GM23338 (cell line): ENCODE measurements at regions not wholly inside any gene's neighbourhood (a gene's known extent, or its start where the extent isn't known, plus 50 kb on each side); places are given as distances from the start of the nearest gene placed in this dataset.

ENCODE experiments used
- ATAC-seq: fragments of 200-7000 bp; cut with Tn5 transposase; 3 replicates; pipeline ENCODE4 v1.9.1; 2020
- DNase-seq: peaks from one replicate; pipeline ENCODE4 v3.0.0-alpha.2; 2015; ENCODE audit warnings: low spot score
- H2AFZ ChIP-seq: fragments of 200-600 bp; sonication (generic); 2 replicates; pipeline ENCODE4 v1.8.0; 2016; ENCODE audit warnings: antibody characterized with exemption, mild to moderate bottlenecking, moderate library complexity
- H3F3A ChIP-seq: fragments of 200-600 bp; sonication (generic); replicated peaks from 2 replicates; pipeline ENCODE4 v1.8.0; 2017; ENCODE audit warnings: antibody characterized with exemption, mixed run types, low read depth
- H3K27ac ChIP-seq: fragments of 200-600 bp; sonication (generic); 2 replicates; pipeline ENCODE4 v1.6.1; 2016; ENCODE audit warnings: low read depth
- H3K27me3 ChIP-seq: fragments of 200-600 bp; sonication (generic); 2 replicates; pipeline ENCODE4 v1.8.0; 2016; ENCODE audit warnings: mild to moderate bottlenecking, mixed run types, moderate library complexity; ENCODE audit not compliant: insufficient read depth
- H3K36me3 ChIP-seq: fragments of 200-600 bp; sonication (generic); 2 replicates; pipeline ENCODE4 v1.8.0; 2016; ENCODE audit warnings: mild to moderate bottlenecking; ENCODE audit not compliant: insufficient read depth
- H3K4me1 ChIP-seq: fragments of 200-600 bp; sonication (generic); 2 replicates; pipeline ENCODE4 v1.8.0; 2016; ENCODE audit warnings: mild to moderate bottlenecking, moderate library complexity; ENCODE audit not compliant: insufficient read depth
- H3K4me2 ChIP-seq: fragments of 200-600 bp; sonication (generic); 2 replicates; pipeline ENCODE4 v1.7.1; 2017; ENCODE audit warnings: mixed run types
- H3K4me3 ChIP-seq: fragments of 200-600 bp; sonication (generic); 2 replicates; pipeline ENCODE4 v1.6.1; 2016; ENCODE audit warnings: mixed run types
- H3K79me2 ChIP-seq: fragments of 200-600 bp; sonication (generic); replicated peaks from 2 replicates; pipeline ENCODE4 v1.8.0; 2017; ENCODE audit warnings: mild to moderate bottlenecking; ENCODE audit not compliant: insufficient read depth
- H3K9me2 ChIP-seq: fragments of 200-600 bp; sonication (generic); 2 replicates; pipeline ENCODE4 v1.8.0; 2017; ENCODE audit not compliant: insufficient read depth
- H4K20me1 ChIP-seq: fragments of 200-600 bp; sonication (generic); replicated peaks from 2 replicates; pipeline ENCODE4 v1.8.0; 2017; ENCODE audit warnings: mild to moderate bottlenecking; ENCODE audit not compliant: insufficient read depth
- H3K27ac Mint-ChIP-seq: 2 replicates; pipeline ENCODE4 v1.8.0; 2020; ENCODE audit warnings: inconsistent platforms, mild to moderate bottlenecking, moderate library complexity, mixed read lengths
- H3K27me3 Mint-ChIP-seq: 3 replicates; pipeline ENCODE4 v1.8.0; 2022; ENCODE audit warnings: low read depth, mild to moderate bottlenecking, moderate library complexity, mixed read lengths, inconsistent platforms; ENCODE audit not compliant: insufficient read depth, poor library complexity
- H3K36me3 Mint-ChIP-seq: 3 replicates; pipeline ENCODE4 v1.8.0; 2021; ENCODE audit warnings: low read depth, mild to moderate bottlenecking, inconsistent platforms, moderate library complexity, mixed read lengths
- H3K4me1 Mint-ChIP-seq: 3 replicates; pipeline ENCODE4 v1.8.0; 2020; ENCODE audit warnings: mild to moderate bottlenecking, inconsistent platforms, mixed read lengths
- H3K4me3 Mint-ChIP-seq: 3 replicates; pipeline ENCODE4 v1.8.0; 2021; ENCODE audit warnings: moderate library complexity, mild to moderate bottlenecking, inconsistent platforms, mixed read lengths
- H3K9me3 Mint-ChIP-seq: 3 replicates; pipeline ENCODE4 v1.8.0; 2020; ENCODE audit warnings: moderate library complexity, mild to moderate bottlenecking, inconsistent platforms, mixed read lengths
- CREB1 ChIP-seq: fragments of 250-450 bp; sonication (Bioruptor Pico); IDR thresholded peaks from 2 replicates; pipeline ENCODE4 v1.5.0; 2020; ENCODE audit warnings: low read depth, mild to moderate bottlenecking, moderate library complexity
- CTCF ChIP-seq, 2 experiments: fragments of 200-600 bp in 1 of 2; sonication (generic) in 1 of 2; conservative IDR thresholded peaks; 2 replicates each; pipeline versions ENCODE4 v1.5.1 to v1.6.1; 2016 to 2017; ENCODE audit warnings: antibody characterized with exemption in 2 of 2, low read depth in 2 of 2, mild to moderate bottlenecking in 2 of 2, moderate library complexity in 1 of 2
- EZH2 ChIP-seq: fragments of 200-600 bp; sonication (generic); IDR thresholded peaks from one replicate; pipeline ENCODE4 v1.8.0; 2017; ENCODE audit warnings: antibody characterized with exemption, mild to moderate bottlenecking, low read depth; ENCODE audit not compliant: unreplicated experiment
- EZH2phosphoT487 ChIP-seq: fragments of 200-600 bp; sonication (generic); IDR thresholded peaks from one replicate; pipeline ENCODE4 v1.8.1; 2018; ENCODE audit warnings: antibody characterized with exemption; ENCODE audit not compliant: unreplicated experiment
- JUNB ChIP-seq: IDR thresholded peaks from one replicate; pipeline ENCODE4 v1.6.1; 2016; ENCODE audit warnings: antibody characterized with exemption; ENCODE audit not compliant: unreplicated experiment
- POLR2AphosphoS5 ChIP-seq: IDR thresholded peaks from 2 replicates; pipeline ENCODE4 v1.6.1; 2016; ENCODE audit warnings: antibody characterized with exemption, low read depth
- REST ChIP-seq: IDR thresholded peaks from one replicate; pipeline ENCODE4 v1.6.1; 2018; ENCODE audit warnings: antibody characterized with exemption; ENCODE audit not compliant: unreplicated experiment
- STAT1 ChIP-seq: IDR thresholded peaks from one replicate; pipeline ENCODE4 v1.6.1; 2016; ENCODE audit warnings: antibody characterized with exemption; ENCODE audit not compliant: unreplicated experiment
- ZNF114 ChIP-seq: fragments of 250-450 bp; sonication (Bioruptor Pico); IDR thresholded peaks from 2 replicates; pipeline ENCODE4 v1.5.0; 2020; ENCODE audit warnings: mild to moderate bottlenecking, moderate library complexity
- ZNF331 ChIP-seq: fragments of 250-450 bp; sonication (Bioruptor Pico); IDR thresholded peaks from 2 replicates; pipeline ENCODE4 v1.5.0; 2020; ENCODE audit warnings: low read depth, mild to moderate bottlenecking, moderate library complexity

- H3K9me3 Mint-ChIP-seq = peaks cover 3% of the 10 kb centered on the region; the same call in 2 of the 3 replicates
- Histone ChIP-seq H3K79me2 (no peaks in the 10 kb centered on the region), H3K27ac (peak overlapping the region; percentile 99), H4K20me1 (no peaks in the 10 kb centered on the region), H3K27me3 (no peaks in the 10 kb centered on the region), H3K4me1 (peaks cover 35% of the 10 kb centered on the region), H3F3A (peaks cover 16% of the 10 kb centered on the region), H3K4me3 (peak overlapping the region; percentile 43; the same call in 1 of the 2 replicates), H3K36me3 (no peaks in the 10 kb centered on the region), H3K9me2 (peaks cover 9% of the 10 kb centered on the region), H2AFZ (no peak overlapping the region), H3K4me2 (peak overlapping the region; percentile 59)
- peaks cover 63% of the 10 kb centered on the region for H3K4me1 Mint-ChIP-seq
- peaks cover 12% of the 10 kb centered on the region for H3K27me3 Mint-ChIP-seq
- peak overlapping the region; percentile 60 for H3K4me3 Mint-ChIP-seq
- no peak; the same call in 2 of the 3 replicates for ATAC-seq
- DNase-seq = peak; percentile 76
- peaks cover 2% of the 10 kb centered on the region; the same call in 2 of the 3 replicates for H3K36me3 Mint-ChIP-seq
- H3K27ac Mint-ChIP-seq = peak overlapping the region; percentile 98
- TF ChIP-seq CTCF (conservative IDR thresholded peaks at IDR 0.05; ENCODE audit: low read depth in 2 of 2) (no peak), EZH2 (no peak), ZNF331 (CRISPR knock-in tag) (no peak), POLR2AphosphoS5 (no peak), ZNF114 (CRISPR knock-in tag) (no peak), JUNB (no peak), REST (no peak), STAT1 (no peak), CREB1 (CRISPR knock-in tag) (no peak)
Measured at GRCh38 chr2:16103614-16104314, 163.4 kb downstream of the MYCN start.

GRCh38 chr2:16102976-16103380, 162.6 kb downstream of the MYCN start:
- DNase-seq = peak; percentile 44
- Mint-ChIP-seq H3K36me3 (peaks cover 2% of the 10 kb centered on the region; the same call in 2 of the 3 replicates), H3K9me3 (peaks cover 3% of the 10 kb centered on the region; the same call in 2 of the 3 replicates), H3K4me3 (0 out of 3 replicates have a peak overlapping the region, but pooled peaks have one; percentile 42), H3K27me3 (peaks cover 12% of the 10 kb centered on the region), H3K27ac (peak overlapping the region; percentile 90), H3K4me1 (peaks cover 63% of the 10 kb centered on the region)
- Histone ChIP-seq H3K4me3 (no peak overlapping the region), H3K9me2 (peaks cover 9% of the 10 kb centered on the region), H3K4me1 (peaks cover 35% of the 10 kb centered on the region), H4K20me1 (no peaks in the 10 kb centered on the region), H3K36me3 (no peaks in the 10 kb centered on the region), H3K79me2 (no peaks in the 10 kb centered on the region), H3K4me2 (peak overlapping the region; percentile 59), H3K27ac (peak overlapping the region; percentile 99), H2AFZ (no peak overlapping the region), H3F3A (peaks cover 16% of the 10 kb centered on the region), H3K27me3 (no peaks in the 10 kb centered on the region)
- ATAC-seq = peak; percentile 15
- TF ChIP-seq EZH2 (no peak), CTCF (conservative IDR thresholded peaks at IDR 0.05; ENCODE audit: low read depth in 2 of 2) (no peak), EZH2phosphoT487 (no peak)
